C1 segment of cervical spinal cord (tissue), 14 donors: ENCODE measurements at regions not wholly inside any gene's neighbourhood (a gene's known extent, or its start where the extent isn't known, plus 50 kb on each side); places are given as distances from the start of the nearest gene placed in this dataset.
"Not testable (repeated sequence)": the region's sequence is repeated elsewhere in the genome, so short reads cannot be mapped to it uniquely, and the experiment has no call there.

Experiments
- DNase-seq, 14 donors: peaks; one replicate each; lab custom pipeline; 2025; lab: John Stamatoyannopoulos, UW

GRCh38 chr11:26896719-26897118, 97.2 kb upstream of the FIBIN start:
- DNase-seq = no peak

- no peak for DNase-seq
Measured at GRCh38 chr11:26898799-26899198, 95.1 kb upstream of the FIBIN start.

- DNase-seq = peak in 1 of 14 donors; percentile 3
Measured at GRCh38 chr11:26901162-26901561, 92.8 kb upstream of the FIBIN start.

- peak in 2 of 14 donors; percentile 2 to 5 for DNase-seq
Measured at GRCh38 chr11:26904132-26904531, 89.8 kb upstream of the FIBIN start.

- no peak for DNase-seq
Measured at GRCh38 chr11:26904801-26905200, 89.1 kb upstream of the FIBIN start.

- DNase-seq = no peak
Measured at GRCh38 chr11:26905368-26905767, 88.5 kb upstream of the FIBIN start.

- DNase-seq = no peak
Measured at GRCh38 chr11:26909515-26909914, 84.4 kb upstream of the FIBIN start.

GRCh38 chr11:26909991-26910591, 83.8 kb upstream of the FIBIN start:
- no peak for DNase-seq

- no peak for DNase-seq
Measured at GRCh38 chr11:26914968-26915367, 78.9 kb upstream of the FIBIN start.

- DNase-seq = no peak
Measured at GRCh38 chr11:26916805-26917204, 77.1 kb upstream of the FIBIN start.

GRCh38 chr11:26928582-26928981, 65.3 kb upstream of the FIBIN start:
- no peak for DNase-seq

GRCh38 chr11:26929806-26930517, 64.0 kb upstream of the FIBIN start:
- DNase-seq = no peak

- no peak for DNase-seq
Measured at GRCh38 chr11:26930518-26931247, 63.2 kb upstream of the FIBIN start.

- no peak for DNase-seq
Measured at GRCh38 chr11:26931248-26931631, 62.7 kb upstream of the FIBIN start.

GRCh38 chr11:26931881-26932280, 62.0 kb upstream of the FIBIN start:
- DNase-seq = no peak

- DNase-seq = no peak
Measured at GRCh38 chr11:26936109-26936508, 57.8 kb upstream of the FIBIN start.

- DNase-seq = no peak
Measured at GRCh38 chr11:26937386-26937785, 56.5 kb upstream of the FIBIN start.

GRCh38 chr11:26940501-26940900, 53.4 kb upstream of the FIBIN start:
- DNase-seq = not testable (repeated sequence)

- no peak for DNase-seq
Measured at GRCh38 chr11:26942356-26942755, 51.6 kb upstream of the FIBIN start.

- no peak for DNase-seq
Measured at GRCh38 chr11:26943636-26944035, 50.3 kb upstream of the FIBIN start.
